Stimulated activated CD4-positive, alpha-beta T cell treated with anti-CD3 and anti-CD28 coated beads, Interleukin-1b, Interleukin-23, amount 100 ng/mL, for 1 hour (primary cell): ENCODE measurements at regions not wholly inside any gene's neighbourhood (a gene's known extent, or its start where the extent isn't known, plus 50 kb on each side); places are given as distances from the start of the nearest gene placed in this dataset.

Experiments
- DNase-seq, 2 donors: peaks; one replicate each; pipeline ENCODE4 v3.0.0-alpha.2; 2020; ENCODE audit warnings: low read depth in 2 of 2

DNA sequence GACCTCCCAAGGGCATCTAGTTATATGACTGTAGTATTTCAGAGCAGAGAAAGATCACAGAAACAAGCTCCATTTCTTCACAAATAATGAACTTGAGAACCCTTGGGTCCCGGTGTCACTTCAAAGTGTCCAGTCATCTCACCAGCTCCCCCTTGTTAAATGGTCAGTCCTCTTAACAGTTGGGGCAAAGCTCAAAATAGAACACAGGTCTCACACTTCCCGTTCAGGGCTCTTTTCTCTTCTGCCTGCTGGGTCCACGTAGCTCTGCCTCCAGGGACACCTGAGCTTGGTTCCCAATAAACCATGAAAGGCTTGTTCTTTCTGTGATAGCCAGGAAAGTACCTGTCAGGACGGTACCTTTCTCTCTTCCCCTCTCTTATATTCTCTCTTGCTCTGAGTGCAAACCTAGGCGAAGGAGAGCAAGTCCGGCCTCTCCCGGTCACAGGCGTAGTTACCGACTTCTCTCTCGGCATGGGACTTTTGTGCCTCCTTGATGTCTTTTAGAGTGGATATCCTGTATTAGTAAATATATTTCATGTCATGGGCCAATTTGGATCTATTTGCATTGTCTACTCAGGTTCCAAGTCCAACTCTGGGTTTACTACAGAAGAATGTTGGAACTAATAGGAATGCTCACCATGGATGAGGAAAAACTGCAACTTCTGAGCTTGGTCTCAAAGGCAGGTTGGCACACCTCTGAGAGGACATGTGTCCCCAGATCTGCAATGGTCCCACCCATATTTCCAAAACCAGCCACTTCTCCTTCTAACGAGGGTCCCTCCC, 118.8 kb upstream of the PARP11 start:
- no peak for DNase-seq

DNA sequence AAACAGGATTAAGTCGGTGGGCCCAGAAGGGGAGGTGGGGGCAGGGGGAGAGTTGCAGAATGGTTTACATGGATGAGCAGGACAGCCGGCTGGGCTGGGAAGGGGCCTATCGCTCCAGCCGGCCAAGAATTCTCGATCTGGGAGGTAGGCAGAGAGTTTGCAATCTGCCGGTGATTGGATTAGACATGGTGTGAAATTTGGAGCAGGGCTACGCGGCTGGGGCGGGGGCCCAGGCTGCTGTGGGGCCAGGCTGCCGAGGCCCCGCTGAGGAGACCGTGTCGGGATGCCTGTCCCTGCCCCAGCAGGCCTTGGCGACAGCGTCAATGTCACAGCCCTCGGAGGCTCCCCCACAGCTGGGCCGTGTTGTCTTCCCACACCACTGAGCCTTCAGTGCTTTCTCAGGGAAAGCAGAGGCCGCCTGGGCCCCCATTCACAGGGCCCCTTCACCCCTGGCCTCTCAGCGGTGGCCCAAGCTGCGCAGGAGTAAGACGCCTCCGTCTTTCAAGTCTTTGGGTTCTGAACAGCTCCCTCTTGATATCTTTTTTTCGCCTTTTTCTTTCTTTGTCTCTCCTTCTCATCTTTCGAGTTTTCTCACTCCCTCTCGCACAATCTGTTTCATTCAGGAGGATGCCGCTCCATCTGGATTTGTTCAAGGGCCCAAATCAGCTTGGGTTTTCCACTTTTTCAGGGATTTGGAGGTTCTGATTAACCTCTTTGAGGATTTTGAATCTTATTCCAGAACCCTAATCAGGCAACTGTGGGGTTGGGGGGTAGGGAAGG, 117.5 kb upstream of the PARP11 start:
- no peak for DNase-seq

- no peak for DNase-seq
Observed at GRCh38 chr12:3989218-3989550, 116.0 kb upstream of the PARP11 start.

DNA sequence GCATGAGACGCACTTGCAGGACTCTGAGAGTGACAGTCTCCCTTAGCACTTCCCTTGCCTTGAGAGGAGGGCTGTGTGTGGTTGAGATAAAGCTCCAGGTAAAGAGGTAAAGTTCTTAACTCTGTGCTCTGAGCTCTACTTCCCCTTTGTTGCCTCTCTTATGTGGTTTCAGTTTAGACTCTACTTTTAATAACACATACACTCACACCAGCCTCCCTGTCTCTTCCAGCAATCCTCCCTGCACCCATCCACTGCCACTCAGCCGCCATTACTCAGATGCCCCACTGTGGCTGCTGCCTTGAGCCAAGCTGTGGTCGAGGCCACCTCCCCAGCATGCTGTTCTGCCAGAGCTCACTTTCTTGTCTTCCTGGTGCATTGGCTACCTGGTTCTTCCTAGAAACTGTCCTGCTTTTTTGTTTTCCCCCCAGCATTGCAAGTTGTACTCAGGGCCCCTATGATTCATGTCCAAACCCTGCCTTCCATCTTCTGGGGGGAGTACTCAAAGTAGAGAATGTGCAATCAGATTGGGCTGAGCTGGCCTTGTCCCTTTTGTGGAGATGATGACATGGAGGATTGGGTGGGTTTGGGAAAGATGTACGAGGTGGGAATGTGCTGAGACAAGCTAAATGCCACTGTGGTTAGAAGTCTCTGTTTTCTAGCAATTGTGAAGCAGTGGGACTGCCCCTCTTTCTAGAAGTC, 115.5 kb upstream of the PARP11 start:
- DNase-seq, result no peak

GRCh38 chr12:3987571-3987970, 114.4 kb upstream of the PARP11 start:
- no peak for DNase-seq

- no peak for DNase-seq
Observed at GRCh38 chr12:3980504-3981272, 107.5 kb upstream of the PARP11 start.

DNA sequence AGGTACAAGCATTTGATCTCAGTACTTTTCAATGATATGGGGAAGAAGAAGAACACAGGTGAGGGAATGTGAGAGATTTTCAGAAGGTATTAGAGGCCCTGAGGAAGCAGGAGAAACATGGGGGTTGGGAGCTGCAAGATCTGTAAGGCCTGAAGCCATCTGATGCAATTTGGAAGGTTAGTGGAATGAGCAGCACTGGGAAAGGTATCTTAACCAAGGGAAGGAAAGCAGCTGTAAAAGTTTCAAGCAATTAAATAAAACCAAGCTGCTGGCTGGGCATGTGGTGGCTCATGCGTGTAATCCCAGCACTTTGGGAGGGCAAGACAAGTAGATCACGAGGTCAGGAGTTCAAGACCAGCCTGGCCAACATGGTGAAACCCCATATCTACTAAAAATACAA, 104.4 kb upstream of the PARP11 start:
- no peak for DNase-seq

DNA sequence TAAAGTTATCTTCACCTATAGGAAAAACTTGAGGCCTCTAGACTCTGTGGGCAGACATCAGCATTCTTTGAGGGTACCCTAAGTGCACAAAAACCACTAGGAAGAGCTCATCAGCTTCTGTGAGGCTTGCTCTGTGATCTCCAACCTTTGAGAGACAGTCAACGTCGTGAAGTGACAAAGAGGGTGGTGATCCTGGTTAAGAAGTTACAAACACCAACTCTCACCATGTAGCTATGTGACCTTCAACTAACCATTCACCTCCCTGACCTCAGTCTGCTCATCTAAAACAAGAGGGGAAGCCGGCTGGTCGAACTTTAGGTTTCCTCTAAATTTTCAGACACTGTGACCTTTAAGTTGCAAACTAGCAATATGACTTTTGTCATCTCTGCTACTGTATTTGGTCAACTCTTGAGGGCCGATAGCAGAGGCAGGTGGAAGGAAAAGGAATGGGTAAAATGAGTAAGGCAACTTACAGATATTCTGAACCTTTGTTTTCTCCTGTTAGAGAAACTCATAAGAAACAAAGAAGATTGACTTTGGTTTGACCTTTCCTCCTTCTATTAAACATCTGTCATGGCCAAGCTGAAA, 103.2 kb upstream of the PARP11 start:
- DNase-seq, result no peak

DNA sequence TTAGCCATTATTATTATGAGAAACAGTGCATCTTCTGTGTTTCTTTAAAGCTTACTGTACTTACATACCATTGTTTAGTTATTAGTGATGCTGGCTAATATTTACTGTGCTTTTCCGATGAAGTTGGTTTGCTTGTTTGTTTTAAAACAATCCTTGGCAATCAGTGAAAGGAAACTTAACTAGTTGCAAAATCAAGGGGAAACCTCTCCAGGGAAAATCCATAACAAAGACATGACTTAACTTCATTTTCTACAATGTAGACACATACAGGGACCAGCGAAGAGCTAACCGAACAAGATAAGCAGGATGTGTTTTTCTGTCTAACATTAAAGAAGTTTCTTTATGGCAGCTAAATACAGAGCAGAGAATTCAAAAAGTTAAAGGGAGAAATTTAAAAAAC, 102.5 kb upstream of the PARP11 start:
- DNase-seq, result no peak

DNA sequence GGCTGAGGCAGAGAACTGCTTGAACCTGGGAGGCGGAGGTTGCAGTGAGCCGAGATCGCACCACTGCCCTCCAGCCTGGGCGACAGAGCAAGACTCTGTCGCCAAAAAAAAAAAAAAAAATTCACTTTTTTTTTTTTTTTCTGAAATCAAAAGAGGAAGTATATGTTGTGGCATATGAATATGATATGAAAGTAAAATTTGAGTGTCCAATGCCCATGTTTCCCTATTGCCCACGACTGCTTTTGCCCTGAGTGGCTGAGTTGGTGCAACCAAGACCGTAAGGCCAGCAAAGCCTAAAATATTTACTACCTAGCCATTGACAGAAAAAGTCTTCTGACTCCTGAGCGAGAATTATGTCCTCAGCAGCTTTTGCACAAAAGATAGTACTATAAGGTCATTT, 101.7 kb upstream of the PARP11 start:
- DNase-seq, result no peak

DNA sequence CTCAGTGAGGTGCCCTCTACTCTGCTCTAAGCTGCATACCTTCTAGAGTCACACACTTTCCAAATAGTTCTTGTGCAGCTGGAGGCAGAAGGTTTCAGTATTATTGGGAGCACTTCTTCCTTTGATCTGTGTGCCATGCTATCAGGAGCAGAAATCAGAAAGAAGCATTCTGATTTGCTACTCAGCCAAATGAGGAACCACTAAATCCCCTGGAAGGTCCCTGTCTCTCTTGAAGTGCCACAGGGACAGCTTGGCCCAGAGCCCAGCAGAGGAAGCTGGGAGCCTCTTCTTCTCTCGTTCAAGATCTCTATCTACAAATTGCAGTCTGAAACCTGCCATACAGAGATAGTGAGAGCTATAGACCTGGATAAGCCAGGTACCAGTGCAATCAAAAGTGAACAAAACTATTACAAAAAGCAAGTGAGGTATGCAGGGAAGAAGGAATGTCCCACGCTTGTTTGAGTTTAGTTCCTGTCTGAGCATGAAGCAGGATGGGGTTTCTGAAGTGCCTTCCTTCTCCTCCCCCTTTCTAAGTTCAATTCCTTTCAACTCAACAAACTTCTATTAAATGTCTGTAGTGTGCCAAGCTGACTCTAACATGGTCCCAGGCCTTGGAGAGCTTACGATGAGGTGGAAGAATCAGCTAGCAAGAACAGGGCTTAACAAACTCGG, 100.9 kb upstream of the PARP11 start:
- no peak for DNase-seq

GRCh38 chr12:3973269-3973884, 100.2 kb upstream of the PARP11 start:
- DNase-seq, result no peak

DNA sequence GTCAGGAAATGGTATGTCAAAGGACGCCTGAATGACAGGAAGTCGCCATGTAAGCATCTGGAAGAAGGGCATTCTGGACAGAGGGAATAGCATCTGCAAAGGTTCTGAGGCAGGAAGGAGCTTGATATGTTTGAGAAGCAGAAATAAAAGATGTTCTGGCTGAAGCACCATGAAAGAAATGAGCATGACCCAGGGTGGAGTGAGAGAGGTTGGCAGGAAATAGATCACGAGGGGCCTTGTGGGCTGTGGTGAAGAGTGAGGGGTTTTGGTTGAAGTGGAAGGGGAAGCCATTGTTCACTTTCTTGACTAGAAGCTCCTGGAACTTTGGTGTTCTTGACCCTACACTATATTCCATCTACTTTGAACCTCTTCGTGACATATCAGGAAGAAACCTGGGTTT, 99.4 kb upstream of the PARP11 start:
- DNase-seq, result no peak

DNA sequence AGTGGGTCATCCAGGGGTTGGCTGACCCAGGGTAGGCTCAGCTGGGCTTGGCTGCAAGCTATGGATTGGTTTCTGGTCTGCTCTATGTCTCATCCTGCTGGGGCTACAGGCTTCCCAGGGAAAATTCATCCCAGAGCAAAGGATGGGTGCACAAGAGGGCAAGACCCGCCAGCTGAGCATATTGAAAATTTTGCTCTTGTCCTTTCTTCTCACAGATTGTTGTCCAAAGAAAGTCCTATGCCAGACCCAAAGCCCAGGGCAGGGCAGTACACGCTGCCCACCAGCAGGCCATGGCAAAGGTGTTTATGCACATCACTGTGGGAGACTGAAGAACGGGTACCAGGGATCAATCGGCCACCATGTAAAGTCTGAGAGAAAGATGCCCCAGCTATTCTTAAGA, 95.3 kb upstream of the PARP11 start:
- DNase-seq, result no peak

GRCh38 chr12:3967556-3968160, 94.5 kb upstream of the PARP11 start:
- DNase-seq, result no peak

DNA sequence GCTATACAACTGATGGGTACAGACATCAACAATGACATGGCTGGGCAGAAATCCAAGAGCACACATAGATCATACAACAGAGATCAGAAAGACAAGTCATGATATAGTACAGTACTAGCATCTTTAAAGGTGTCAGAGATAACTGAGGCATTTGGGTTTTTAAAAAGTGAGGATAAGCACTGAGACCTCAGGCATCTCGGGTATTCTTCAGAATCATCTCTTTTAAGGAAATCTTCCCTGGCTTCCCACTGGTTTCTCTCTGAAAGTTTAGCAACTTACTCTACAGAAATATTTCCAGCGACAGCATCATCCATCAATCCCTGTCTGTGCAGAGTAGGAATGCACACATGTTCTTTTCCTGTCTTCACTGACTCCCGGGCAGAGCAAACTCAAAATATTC, 93.2 kb upstream of the PARP11 start:
- DNase-seq, result no peak

DNA sequence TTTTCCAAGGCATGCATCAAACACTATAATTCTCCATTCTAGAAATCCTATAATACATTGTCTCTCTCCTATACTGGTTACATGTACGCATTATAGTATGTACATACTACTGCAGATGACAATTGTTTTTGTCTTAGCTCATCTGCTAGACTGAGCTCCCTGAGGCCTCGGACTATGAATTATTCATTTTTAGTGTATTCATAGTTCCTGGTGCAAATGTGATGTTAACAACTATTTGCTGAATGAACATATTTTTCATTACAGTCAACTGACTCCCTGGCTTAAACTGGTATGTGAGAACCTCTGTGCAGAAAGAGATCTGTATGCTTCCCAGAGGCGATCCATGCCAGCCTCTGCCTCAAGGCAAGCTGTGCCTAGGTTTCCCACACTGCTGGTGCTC, 91.8 kb upstream of the PARP11 start:
- no peak for DNase-seq

- DNase-seq, result no peak
Observed at GRCh38 chr12:3964439-3964838, 91.2 kb upstream of the PARP11 start.

GRCh38 chr12:3962631-3963483, 89.7 kb upstream of the PARP11 start:
- DNase-seq, result peak in 1 of 2 donors; percentile 36
